PC-9 (cell line): ENCODE measurements at regions not wholly inside any gene's neighbourhood (a gene's known extent, or its start where the extent isn't known, plus 50 kb on each side); places are given as distances from the start of the nearest gene placed in this dataset.

Experiments used
- BruUV-seq: library from RNA; stranded (reverse); fragments of 400-500 nt; replicated peaks from 2 replicates; lab custom pipeline; 2021; lab: Mats Ljungman, UMichigan
- CTCF ChIA-PET: fragments of 300-600 bp; sonication (Branson Sonifier 250); formaldehyde crosslinking; loops from one replicate; lab custom pipeline; 2022; ENCODE audit warnings: antibody characterized with exemption; lab: Charles Lee
- POLR2A ChIA-PET: fragments of 300-600 bp; sonication (Branson Sonifier 250); formaldehyde crosslinking; loops from one replicate; lab custom pipeline; 2022; ENCODE audit warnings: antibody characterized with exemption; ENCODE audit not compliant: unreplicated experiment; lab: Charles Lee
- DNase-seq, 2 experiments: peaks; one replicate each; pipeline versions ENCODE4 v3.0.0 to v3.0.0-alpha.2; 2015 to 2022; ENCODE audit warnings: mixed read lengths in 1 of 2
- H2AFZ ChIP-seq: fragments of 200-600 bp; sonication (generic); 2 replicates; pipeline ENCODE4 v1.8.1; 2017; ENCODE audit warnings: antibody characterized with exemption
- H3F3A ChIP-seq: fragments of 200-600 bp; sonication (generic); 2 replicates; pipeline ENCODE4 v1.8.1; 2017; ENCODE audit warnings: antibody characterized with exemption, mild to moderate bottlenecking, low read depth; ENCODE audit not compliant: insufficient read depth
- H3K27ac ChIP-seq: fragments of 200-600 bp; sonication (generic); 2 replicates; pipeline ENCODE4 v1.6.1; 2016; ENCODE audit warnings: mixed run types
- H3K27me3 ChIP-seq: fragments of 200-600 bp; sonication (generic); 2 replicates; pipeline ENCODE4 v1.6.1; 2016; ENCODE audit warnings: low read depth, mixed run types; ENCODE audit not compliant: insufficient read depth
- H3K36me3 ChIP-seq: fragments of 200-600 bp; sonication (generic); 2 replicates; pipeline ENCODE4 v1.6.1; 2016; ENCODE audit warnings: low read depth, mixed run types
- H3K4me1 ChIP-seq: fragments of 200-600 bp; sonication (generic); replicated peaks from 2 replicates; pipeline ENCODE4 v1.6.1; 2016; ENCODE audit warnings: mixed run types; ENCODE audit not compliant: insufficient read depth
- H3K4me2 ChIP-seq: fragments of 200-600 bp; sonication (generic); 2 replicates; pipeline ENCODE4 v1.6.1; 2017; ENCODE audit warnings: mixed run types
- H3K4me3 ChIP-seq: fragments of 200-600 bp; sonication (generic); 2 replicates; pipeline ENCODE4 v1.6.1; 2016; ENCODE audit warnings: mixed run types
- H3K79me2 ChIP-seq: fragments of 200-600 bp; sonication (generic); 2 replicates; pipeline ENCODE4 v1.6.1; 2017; ENCODE audit warnings: low read depth, mixed run types
- H3K9me2 ChIP-seq: fragments of 200-600 bp; sonication (generic); 2 replicates; pipeline ENCODE4 v1.8.1; 2017; ENCODE audit warnings: mild to moderate bottlenecking; ENCODE audit not compliant: insufficient read depth
- H3K9me3 ChIP-seq: fragments of 200-600 bp; sonication (generic); 2 replicates; pipeline ENCODE4 v1.8.1; 2016; ENCODE audit warnings: low read depth; ENCODE audit not compliant: insufficient read depth
- H4K20me1 ChIP-seq: fragments of 200-600 bp; sonication (generic); 2 replicates; pipeline ENCODE4 v1.8.1; 2017; ENCODE audit not compliant: insufficient read depth
- EZH2 ChIP-seq: fragments of 200-600 bp; sonication (generic); IDR thresholded peaks from 2 replicates; pipeline ENCODE4 v1.8.0; 2017; ENCODE audit warnings: antibody characterized with exemption, low read depth
- intact Hi-C: fragments of 100-400 bp; cut with micrococcal nuclease; formaldehyde crosslinking; loops from one replicate; pipeline ENCODE4 v1.10.0; 2022; ENCODE audit not compliant: unreplicated experiment
- TF ChIP-seq, protein P1 (sequence below): fragments of 200-600 bp; sonication (generic); conservative IDR thresholded peaks from 2 replicates; pipeline ENCODE4 v1.6.1; 2017; ENCODE audit warnings: mixed run types, antibody characterized with exemption, mild to moderate bottlenecking, moderate library complexity

DNA sequence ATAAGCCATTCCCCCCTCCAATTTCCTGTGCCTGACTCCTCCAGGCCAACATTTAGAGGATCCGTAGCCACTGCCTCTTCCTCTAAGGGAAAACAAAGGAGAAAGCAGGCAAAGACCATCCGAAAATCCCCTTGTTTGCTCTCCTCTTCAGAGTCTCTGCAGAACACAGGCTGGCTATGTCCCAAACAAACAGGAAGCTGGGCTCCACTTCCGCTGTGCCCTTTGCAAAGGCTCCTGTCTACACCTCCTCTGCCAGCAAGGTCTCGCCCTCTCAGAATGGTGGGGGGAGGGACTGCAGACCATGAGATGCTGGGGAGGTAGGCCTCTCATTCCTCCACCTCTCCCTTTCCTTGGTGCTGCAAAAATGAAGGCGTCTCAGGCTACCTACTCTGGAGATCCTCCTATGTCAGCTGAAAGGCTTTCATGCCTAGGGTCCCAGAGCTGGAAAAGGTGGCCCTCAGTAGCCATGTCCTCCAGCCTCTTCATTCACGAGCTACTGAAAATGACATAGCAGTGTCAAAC, 596.2 kb downstream of the BUD13 start:
- no peak overlapping the region for H3K4me3 ChIP-seq
- H3K27ac ChIP-seq: no peak overlapping the region
- no peaks in the 10 kb centered on the region for H3K9me2 ChIP-seq
- ChIA-PET POLR2A (no interaction called here), CTCF (no interaction called here)
- no peak for TF ChIP-seq EZH2
- TF ChIP-seq, protein P1, sequence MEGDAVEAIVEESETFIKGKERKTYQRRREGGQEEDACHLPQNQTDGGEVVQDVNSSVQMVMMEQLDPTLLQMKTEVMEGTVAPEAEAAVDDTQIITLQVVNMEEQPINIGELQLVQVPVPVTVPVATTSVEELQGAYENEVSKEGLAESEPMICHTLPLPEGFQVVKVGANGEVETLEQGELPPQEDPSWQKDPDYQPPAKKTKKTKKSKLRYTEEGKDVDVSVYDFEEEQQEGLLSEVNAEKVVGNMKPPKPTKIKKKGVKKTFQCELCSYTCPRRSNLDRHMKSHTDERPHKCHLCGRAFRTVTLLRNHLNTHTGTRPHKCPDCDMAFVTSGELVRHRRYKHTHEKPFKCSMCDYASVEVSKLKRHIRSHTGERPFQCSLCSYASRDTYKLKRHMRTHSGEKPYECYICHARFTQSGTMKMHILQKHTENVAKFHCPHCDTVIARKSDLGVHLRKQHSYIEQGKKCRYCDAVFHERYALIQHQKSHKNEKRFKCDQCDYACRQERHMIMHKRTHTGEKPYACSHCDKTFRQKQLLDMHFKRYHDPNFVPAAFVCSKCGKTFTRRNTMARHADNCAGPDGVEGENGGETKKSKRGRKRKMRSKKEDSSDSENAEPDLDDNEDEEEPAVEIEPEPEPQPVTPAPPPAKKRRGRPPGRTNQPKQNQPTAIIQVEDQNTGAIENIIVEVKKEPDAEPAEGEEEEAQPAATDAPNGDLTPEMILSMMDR: no peak
- H3K27me3 ChIP-seq: peaks cover 61% of the 10 kb centered on the region
- H3K4me2 ChIP-seq: no peak overlapping the region
- H3K9me3 ChIP-seq: no peaks in the 10 kb centered on the region
- no peak for DNase-seq
- H3K36me3 ChIP-seq: no peaks in the 10 kb centered on the region
- no peaks in the 10 kb centered on the region for H3F3A ChIP-seq
- H3K79me2 ChIP-seq: no peaks in the 10 kb centered on the region
- H4K20me1 ChIP-seq: no peaks in the 10 kb centered on the region; the same call in 1 of the 2 replicates
- no peak overlapping the region for H2AFZ ChIP-seq
- no peaks in the 10 kb centered on the region for H3K4me1 ChIP-seq
- intact Hi-C loops: no loop called here
- BruUV-seq: no TSS peak

DNA sequence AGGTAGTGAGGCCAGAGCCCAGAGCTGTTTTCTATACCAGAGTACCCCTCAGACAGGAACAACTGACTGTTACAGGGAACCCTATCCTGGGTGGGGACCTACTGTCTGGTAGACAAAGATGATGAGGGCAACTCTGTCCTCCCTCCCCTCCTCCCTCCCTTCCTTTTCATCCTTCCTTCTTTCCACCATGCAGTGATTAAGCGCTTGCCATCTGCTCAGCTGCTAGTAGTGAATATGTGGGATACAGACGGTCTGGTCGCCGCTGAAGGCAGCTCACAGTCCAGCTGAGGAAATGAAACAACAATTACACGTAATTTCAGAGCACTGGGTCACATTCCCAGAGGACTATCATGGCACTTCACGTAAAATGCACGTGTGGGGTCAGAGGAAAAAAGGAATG, 597.1 kb downstream of the BUD13 start:
- Histone ChIP-seq H3K36me3 (no peaks in the 10 kb centered on the region), H3K4me3 (no peak overlapping the region), H3K4me2 (no peak overlapping the region), H3K27me3 (peaks cover 55% of the 10 kb centered on the region), H4K20me1 (no peaks in the 10 kb centered on the region; the same call in 1 of the 2 replicates), H3K79me2 (no peaks in the 10 kb centered on the region), H3K9me3 (no peaks in the 10 kb centered on the region), H2AFZ (no peak overlapping the region), H3K27ac (no peak overlapping the region), H3F3A (no peaks in the 10 kb centered on the region), H3K9me2 (no peaks in the 10 kb centered on the region), H3K4me1 (no peaks in the 10 kb centered on the region)
- intact Hi-C loops: no loop called here
- ChIA-PET CTCF (no interaction called here), POLR2A (no interaction called here)
- DNase-seq: no peak
- no TSS peak for BruUV-seq
- TF ChIP-seq, protein P1: no peak
- TF ChIP-seq EZH2: no peak

DNA sequence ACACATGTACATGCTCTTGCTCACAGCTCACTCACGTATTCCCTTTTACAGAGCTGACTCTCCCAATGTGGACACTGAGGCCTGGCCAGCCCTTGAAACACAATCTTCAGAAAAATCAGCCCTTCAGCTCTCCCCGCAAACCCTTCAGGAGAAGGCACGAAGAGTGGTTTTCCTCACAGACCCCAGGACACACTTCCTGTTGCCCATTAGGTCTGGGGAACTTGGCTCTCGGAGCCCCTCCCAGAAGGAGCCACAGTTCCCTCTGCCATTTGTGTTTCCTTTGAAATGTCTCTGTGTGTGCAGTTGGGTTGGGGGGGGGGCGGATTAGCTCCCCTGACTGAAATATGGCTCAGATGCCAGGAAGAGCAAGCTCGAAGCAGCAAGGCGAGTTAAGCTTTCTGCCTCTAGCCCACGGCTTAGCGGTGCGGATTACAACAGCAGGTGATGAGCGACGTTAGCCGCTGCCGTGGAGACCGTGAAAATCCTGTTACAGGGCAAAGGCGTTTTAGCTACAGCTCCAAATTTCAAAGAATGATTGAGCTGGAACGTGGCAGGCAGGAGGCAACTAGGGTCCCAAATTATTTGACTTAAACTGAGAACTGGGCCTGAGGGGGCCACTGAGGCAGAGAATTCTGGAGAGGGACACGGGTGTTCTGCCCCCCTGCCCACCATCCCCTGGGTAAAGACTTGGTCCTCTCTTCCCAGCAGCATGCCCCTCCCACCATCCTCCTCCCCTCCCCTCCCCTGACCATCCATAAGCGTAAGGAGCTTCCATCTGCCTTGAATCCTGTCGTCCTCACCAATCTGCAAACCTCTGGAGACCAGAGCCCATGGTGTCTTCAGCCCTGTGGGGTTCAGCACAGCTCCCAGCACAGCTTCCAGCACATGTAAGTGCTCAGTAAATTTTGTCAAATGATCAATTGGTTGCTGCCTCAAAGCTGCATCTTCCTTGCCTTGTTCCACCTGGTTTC, 598.6 kb downstream of the BUD13 start:
- DNase-seq: no peak
- Histone ChIP-seq H3K27ac (no peak overlapping the region), H3K9me3 (no peaks in the 10 kb centered on the region), H3F3A (no peaks in the 10 kb centered on the region), H3K27me3 (peaks cover 44% of the 10 kb centered on the region), H3K9me2 (no peaks in the 10 kb centered on the region), H3K36me3 (no peaks in the 10 kb centered on the region), H3K4me3 (no peak overlapping the region), H3K4me2 (no peak overlapping the region), H3K79me2 (no peaks in the 10 kb centered on the region), H4K20me1 (no peaks in the 10 kb centered on the region; the same call in 1 of the 2 replicates), H2AFZ (no peak overlapping the region), H3K4me1 (no peaks in the 10 kb centered on the region)
- ChIA-PET POLR2A (no interaction called here), CTCF (interaction anchor here (0.5 kb wide), 1 partner anchor 61 kb away, joined by 5 read pairs; no protein-coding TSS in a partner anchor)
- BruUV-seq: no TSS peak
- TF ChIP-seq, protein P1: no peak
- TF ChIP-seq EZH2: no peak
- intact Hi-C loops: no loop called here
